HCT116 (cell line): ENCODE measurements at regions not wholly inside any gene's neighbourhood (a gene's known extent, or its start where the extent isn't known, plus 50 kb on each side); places are given as distances from the start of the nearest gene placed in this dataset.
"Not testable (repeated sequence)": the region's sequence is repeated elsewhere in the genome, so short reads cannot be mapped to it uniquely, and the experiment has no call there.

Experiments
- ATF3 ChIP-seq: IDR thresholded peaks from 2 replicates; pipeline ENCODE4 v1.6.1; 2012
- CTCF ChIP-seq, 3 experiments: fragments of 200-600 bp in 1 of 3; sonication (generic) in 1 of 3; IDR thresholded peaks in 2 of 3; conservative IDR thresholded peaks in 1 of 3; 2 replicates each; pipeline ENCODE4 v1.5.1; 2012 to 2017; ENCODE audit warnings: low read depth in 2 of 3, low read length in 2 of 3, antibody characterized with exemption in 1 of 3, borderline replicate concordance in 1 of 3, control low read depth in 1 of 3, mild to moderate bottlenecking in 1 of 3, mixed read lengths in 1 of 3, mixed run types in 1 of 3, moderate library complexity in 1 of 3; ENCODE audit not compliant: insufficient read depth in 1 of 3
- EZH2 ChIP-seq: fragments of 200-600 bp; sonication (generic); IDR thresholded peaks from 2 replicates; pipeline ENCODE4 v1.6.1; 2017; ENCODE audit warnings: antibody characterized with exemption, mixed run types
- EZH2phosphoT487 ChIP-seq: fragments of 200-600 bp; IDR thresholded peaks from 2 replicates; pipeline ENCODE4 v1.6.1; 2018; ENCODE audit warnings: antibody characterized with exemption, borderline replicate concordance
- MAX ChIP-seq: IDR thresholded peaks from 2 replicates; pipeline ENCODE4 v1.6.1; 2012
- POLR2A ChIP-seq: IDR thresholded peaks from 2 replicates; pipeline ENCODE4 v1.7.0; 2011; ENCODE audit warnings: borderline replicate concordance; ENCODE audit not compliant: insufficient read depth, insufficient read length; ENCODE audit errors: extremely low read depth
- RAD21 ChIP-seq: IDR thresholded peaks from 2 replicates; pipeline ENCODE4 v1.6.1; 2012; ENCODE audit warnings: low read depth, mild to moderate bottlenecking
- SIN3A ChIP-seq: IDR thresholded peaks from 2 replicates; pipeline ENCODE4 v1.6.1; 2012; ENCODE audit warnings: low read depth
- SP1 ChIP-seq: IDR thresholded peaks from 2 replicates; pipeline ENCODE4 v1.6.1; 2012; ENCODE audit warnings: low read depth
- ZBTB33 ChIP-seq: IDR thresholded peaks from 2 replicates; pipeline ENCODE4 v1.6.1; 2011; ENCODE audit warnings: mild to moderate bottlenecking, low read length, moderate library complexity; ENCODE audit not compliant: insufficient replicate concordance; ENCODE audit errors: extremely low read depth
- ZNF274 ChIP-seq: fragments of 200-500 bp; sonication (Bioruptor generic); IDR thresholded peaks from 2 replicates; pipeline ENCODE4 v1.6.1; 2014; ENCODE audit warnings: mild to moderate bottlenecking, low read depth, low read length, inconsistent platforms

GRCh38 chr4:123695531-123695930, 298.9 kb downstream of the SPRY1 start:
- TF ChIP-seq POLR2A; SP1; CTCF (IDR thresholded peaks at IDR 0.05 in 2 of 3, conservative IDR thresholded peaks at IDR 0.05 in 1 of 3; ENCODE audit: borderline replicate concordance in 1 of 3, insufficient read depth in 1 of 3, low read depth in 2 of 3, low read length in 2 of 3); MAX; ZNF274; RAD21; EZH2phosphoT487; ZBTB33; SIN3A; ATF3; EZH2: not testable (repeated sequence)
